HG02981 (cell line): ENCODE measurements at regions not wholly inside any gene's neighbourhood (a gene's known extent, or its start where the extent isn't known, plus 50 kb on each side); places are given as distances from the start of the nearest gene placed in this dataset.

Experiments used
- ATAC-seq: cut with Tn5 transposase; IDR thresholded peaks from one replicate; pipeline ENCODE4 v1.9.1; 2021; ENCODE audit warnings: mild to moderate bottlenecking, moderate library complexity; ENCODE audit not compliant: unreplicated experiment

GRCh38 chr7:21355406-21355874 is 72.4 kb upstream of the SP4 start:
- ATAC-seq, result peak; percentile 85

GRCh38 chr7:21356616-21357015 is 71.3 kb upstream of the SP4 start:
- no peak for ATAC-seq

GRCh38 chr7:21357151-21358097 is 70.5 kb upstream of the SP4 start:
- no peak for ATAC-seq

GRCh38 chr7:21358648-21359047 is 69.2 kb upstream of the SP4 start:
- ATAC-seq, result no peak

GRCh38 chr7:21359163-21359562 is 68.7 kb upstream of the SP4 start:
- no peak for ATAC-seq

GRCh38 chr7:21361413-21362125 is 66.3 kb upstream of the SP4 start:
- no peak for ATAC-seq

GRCh38 chr7:21364801-21365271 is 63.0 kb upstream of the SP4 start:
- peak; percentile 76 for ATAC-seq

GRCh38 chr7:21365866-21366624 is 61.8 kb upstream of the SP4 start:
- ATAC-seq, result no peak

- ATAC-seq, result no peak
These were observed 60.8 kb upstream of the SP4 start for GRCh38 chr7:21367081-21367480.

- ATAC-seq, result no peak
These were observed 60.3 kb upstream of the SP4 start for GRCh38 chr7:21367537-21367936.

GRCh38 chr7:21368317-21368716 is 59.6 kb upstream of the SP4 start:
- no peak for ATAC-seq

GRCh38 chr7:21370283-21370982 is 57.5 kb upstream of the SP4 start:
- no peak for ATAC-seq

- ATAC-seq, result no peak
These were observed 56.5 kb upstream of the SP4 start for GRCh38 chr7:21371360-21371759.

GRCh38 chr7:21373031-21373430 is 54.9 kb upstream of the SP4 start:
- no peak for ATAC-seq

GRCh38 chr7:21374134-21374533 is 53.7 kb upstream of the SP4 start:
- no peak for ATAC-seq

- ATAC-seq, result no peak
These were observed 50.3 kb upstream of the SP4 start for GRCh38 chr7:21377545-21377944.
